ENCODE measurements at regions not wholly inside any gene's neighbourhood (a gene's known extent, or its start where the extent isn't known, plus 50 kb on each side); places are given as distances from the start of the nearest gene placed in this dataset.

- TF ChIP-seq THYN1 (CRISPR knock-in tag; IDR thresholded peaks at IDR 0.05; ENCODE audit: borderline replicate concordance, low read depth) = no peak
- TF ChIP-seq, protein P1, sequence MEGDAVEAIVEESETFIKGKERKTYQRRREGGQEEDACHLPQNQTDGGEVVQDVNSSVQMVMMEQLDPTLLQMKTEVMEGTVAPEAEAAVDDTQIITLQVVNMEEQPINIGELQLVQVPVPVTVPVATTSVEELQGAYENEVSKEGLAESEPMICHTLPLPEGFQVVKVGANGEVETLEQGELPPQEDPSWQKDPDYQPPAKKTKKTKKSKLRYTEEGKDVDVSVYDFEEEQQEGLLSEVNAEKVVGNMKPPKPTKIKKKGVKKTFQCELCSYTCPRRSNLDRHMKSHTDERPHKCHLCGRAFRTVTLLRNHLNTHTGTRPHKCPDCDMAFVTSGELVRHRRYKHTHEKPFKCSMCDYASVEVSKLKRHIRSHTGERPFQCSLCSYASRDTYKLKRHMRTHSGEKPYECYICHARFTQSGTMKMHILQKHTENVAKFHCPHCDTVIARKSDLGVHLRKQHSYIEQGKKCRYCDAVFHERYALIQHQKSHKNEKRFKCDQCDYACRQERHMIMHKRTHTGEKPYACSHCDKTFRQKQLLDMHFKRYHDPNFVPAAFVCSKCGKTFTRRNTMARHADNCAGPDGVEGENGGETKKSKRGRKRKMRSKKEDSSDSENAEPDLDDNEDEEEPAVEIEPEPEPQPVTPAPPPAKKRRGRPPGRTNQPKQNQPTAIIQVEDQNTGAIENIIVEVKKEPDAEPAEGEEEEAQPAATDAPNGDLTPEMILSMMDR (CRISPR knock-in tag; IDR thresholded peaks at IDR 0.05) = no peak
- TF ChIP-seq, protein P2, sequence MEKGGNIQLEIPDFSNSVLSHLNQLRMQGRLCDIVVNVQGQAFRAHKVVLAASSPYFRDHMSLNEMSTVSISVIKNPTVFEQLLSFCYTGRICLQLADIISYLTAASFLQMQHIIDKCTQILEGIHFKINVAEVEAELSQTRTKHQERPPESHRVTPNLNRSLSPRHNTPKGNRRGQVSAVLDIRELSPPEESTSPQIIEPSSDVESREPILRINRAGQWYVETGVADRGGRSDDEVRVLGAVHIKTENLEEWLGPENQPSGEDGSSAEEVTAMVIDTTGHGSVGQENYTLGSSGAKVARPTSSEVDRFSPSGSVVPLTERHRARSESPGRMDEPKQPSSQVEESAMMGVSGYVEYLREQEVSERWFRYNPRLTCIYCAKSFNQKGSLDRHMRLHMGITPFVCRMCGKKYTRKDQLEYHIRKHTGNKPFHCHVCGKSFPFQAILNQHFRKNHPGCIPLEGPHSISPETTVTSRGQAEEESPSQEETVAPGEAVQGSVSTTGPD (CRISPR knock-in tag; IDR thresholded peaks at IDR 0.05) = no peak
- TF ChIP-seq, protein P3, sequence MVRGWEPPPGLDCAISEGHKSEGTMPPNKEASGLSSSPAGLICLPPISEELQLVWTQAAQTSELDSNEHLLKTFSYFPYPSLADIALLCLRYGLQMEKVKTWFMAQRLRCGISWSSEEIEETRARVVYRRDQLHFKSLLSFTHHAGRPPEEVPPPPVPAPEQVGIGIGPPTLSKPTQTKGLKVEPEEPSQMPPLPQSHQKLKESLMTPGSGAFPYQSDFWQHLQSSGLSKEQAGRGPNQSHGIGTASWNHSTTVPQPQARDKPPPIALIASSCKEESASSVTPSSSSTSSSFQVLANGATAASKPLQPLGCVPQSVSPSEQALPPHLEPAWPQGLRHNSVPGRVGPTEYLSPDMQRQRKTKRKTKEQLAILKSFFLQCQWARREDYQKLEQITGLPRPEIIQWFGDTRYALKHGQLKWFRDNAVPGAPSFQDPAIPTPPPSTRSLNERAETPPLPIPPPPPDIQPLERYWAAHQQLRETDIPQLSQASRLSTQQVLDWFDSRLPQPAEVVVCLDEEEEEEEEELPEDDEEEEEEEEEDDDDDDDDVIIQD (CRISPR knock-in tag; IDR thresholded peaks at IDR 0.05; ENCODE audit: low read depth) = no peak
- TF ChIP-seq PRDM10 (CRISPR knock-in tag; IDR thresholded peaks at IDR 0.05; ENCODE audit: low read depth) = no peak
- TF ChIP-seq HNF4A (CRISPR knock-in tag; IDR thresholded peaks at IDR 0.05) = no peak
- no peak for TF ChIP-seq REST (IDR thresholded peaks at IDR 0.05; ENCODE audit: borderline replicate concordance in 1 of 2, low read depth in 1 of 2, low read length in 2 of 2)
- no peak for TF ChIP-seq POLR2AphosphoS5 (IDR thresholded peaks at IDR 0.05; ENCODE audit: low read depth, low read length)
- no peak for TF ChIP-seq ESRRA (CRISPR knock-in tag; IDR thresholded peaks at IDR 0.05; ENCODE audit: low read depth)
- TF ChIP-seq, protein P4, sequence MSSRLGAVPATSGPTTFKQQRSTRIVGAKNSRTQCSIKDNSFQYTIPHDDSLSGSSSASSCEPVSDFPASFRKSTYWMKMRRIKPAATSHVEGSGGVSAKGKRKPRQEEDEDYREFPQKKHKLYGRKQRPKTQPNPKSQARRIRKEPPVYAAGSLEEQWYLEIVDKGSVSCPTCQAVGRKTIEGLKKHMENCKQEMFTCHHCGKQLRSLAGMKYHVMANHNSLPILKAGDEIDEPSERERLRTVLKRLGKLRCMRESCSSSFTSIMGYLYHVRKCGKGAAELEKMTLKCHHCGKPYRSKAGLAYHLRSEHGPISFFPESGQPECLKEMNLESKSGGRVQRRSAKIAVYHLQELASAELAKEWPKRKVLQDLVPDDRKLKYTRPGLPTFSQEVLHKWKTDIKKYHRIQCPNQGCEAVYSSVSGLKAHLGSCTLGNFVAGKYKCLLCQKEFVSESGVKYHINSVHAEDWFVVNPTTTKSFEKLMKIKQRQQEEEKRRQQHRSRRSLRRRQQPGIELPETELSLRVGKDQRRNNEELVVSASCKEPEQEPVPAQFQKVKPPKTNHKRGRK (CRISPR knock-in tag; IDR thresholded peaks at IDR 0.05) = no peak
These were observed 374.0 kb downstream of the NFIB start for GRCh38 chr9:13939701-13940490.
